Endodermal cell (in vitro differentiated cells): ENCODE measurements at regions not wholly inside any gene's neighbourhood (a gene's known extent, or its start where the extent isn't known, plus 50 kb on each side); places are given as distances from the start of the nearest gene placed in this dataset.

Source experiments
- DNase-seq: peaks from one replicate; pipeline ENCODE4 v3.0.0-alpha.2; 2017
- H3K27ac ChIP-seq: 2 replicates; pipeline ENCODE4 v1.5.1; 2013; ENCODE audit warnings: mild to moderate bottlenecking, low read depth, low read length, moderate library complexity
- H3K27me3 ChIP-seq: 2 replicates; pipeline ENCODE4 v1.6.1; 2013; ENCODE audit warnings: mild to moderate bottlenecking, low read length, moderate library complexity; ENCODE audit not compliant: insufficient read depth, control insufficient read depth, poor library complexity, severe bottlenecking
- H3K36me3 ChIP-seq: 2 replicates; pipeline ENCODE4 v1.7.0; 2013; ENCODE audit warnings: mild to moderate bottlenecking, low read length, moderate library complexity; ENCODE audit not compliant: control insufficient read depth, insufficient read depth
- H3K4me1 ChIP-seq: one replicate; pipeline ENCODE4 v1.7.0; 2013; ENCODE audit warnings: low read length; ENCODE audit not compliant: control insufficient read depth, insufficient read depth
- H3K4me3 ChIP-seq: 2 replicates; pipeline ENCODE4 v1.5.1; 2013; ENCODE audit warnings: mild to moderate bottlenecking, low read length, moderate library complexity
- H3K9ac ChIP-seq: 2 replicates; pipeline ENCODE4 v1.6.1; 2013; ENCODE audit warnings: mild to moderate bottlenecking, low read length, moderate library complexity; ENCODE audit not compliant: poor library complexity, severe bottlenecking; ENCODE audit errors: extremely low read depth
- H3K9me3 ChIP-seq: 2 replicates; pipeline ENCODE4 v1.6.1; 2013; ENCODE audit warnings: mild to moderate bottlenecking, low read length, moderate library complexity; ENCODE audit not compliant: control insufficient read depth
- H3K27ac Mint-ChIP-seq: 2 replicates; pipeline ENCODE4 v1.8.0; 2020; ENCODE audit warnings: mixed read lengths
- H3K27me3 Mint-ChIP-seq: 2 replicates; pipeline ENCODE4 v1.8.0; 2021; ENCODE audit warnings: mild to moderate bottlenecking, mixed read lengths; ENCODE audit not compliant: insufficient read depth
- H3K36me3 Mint-ChIP-seq: 2 replicates; pipeline ENCODE4 v1.8.0; 2020; ENCODE audit warnings: low read depth, mixed read lengths
- H3K4me1 Mint-ChIP-seq: 2 replicates; pipeline ENCODE4 v1.8.0; 2020; ENCODE audit warnings: mixed read lengths
- H3K4me3 Mint-ChIP-seq: 2 replicates; pipeline ENCODE4 v1.8.0; 2020; ENCODE audit warnings: mild to moderate bottlenecking, moderate library complexity, mixed read lengths
- H3K9me3 Mint-ChIP-seq: 2 replicates; pipeline ENCODE4 v1.8.0; 2020; ENCODE audit warnings: mild to moderate bottlenecking, mixed read lengths
- CTCF ChIP-seq: fragments of 200-600 bp; sonication (generic); conservative IDR thresholded peaks from 2 replicates; pipeline ENCODE4 v1.5.0; 2021; ENCODE audit warnings: antibody characterized with exemption, mild to moderate bottlenecking
- WGBS, 2 experiments: methylation state at CpG; one replicate each; pipeline versions ENCODE4 v1.1.5 to v1.1.7; 2013; ENCODE audit warnings: missing lambda C conversion rate in 2 of 2, mixed read lengths in 1 of 2; ENCODE audit not compliant: insufficient coverage in 1 of 2, insufficient read length in 1 of 2; 5-methylcytosine and 5-hydroxymethylcytosine counted together

- Histone ChIP-seq H3K9ac (no peak overlapping the region), H3K36me3 (no peaks in the 10 kb centered on the region), H3K4me1 (no peaks in the 10 kb centered on the region), H3K27ac (no peak overlapping the region), H3K9me3 (no peaks in the 10 kb centered on the region), H3K27me3 (no peaks in the 10 kb centered on the region), H3K4me3 (no peak overlapping the region)
- no peak for DNase-seq
- H3K4me3 Mint-ChIP-seq: no peak overlapping the region
- 87 to 100% methylated on average over 1 of the region's 1 CpG for WGBS, 2 experiments
- no peak for TF ChIP-seq CTCF
- peaks cover 2% of the 10 kb centered on the region for H3K4me1 Mint-ChIP-seq
- H3K36me3 Mint-ChIP-seq: peaks cover 2% of the 10 kb centered on the region
- no peak overlapping the region for H3K27ac Mint-ChIP-seq
- no peaks in the 10 kb centered on the region for H3K27me3 Mint-ChIP-seq
- peaks cover 5% of the 10 kb centered on the region for H3K9me3 Mint-ChIP-seq
Measured at GRCh38 chr3:31343075-31343474, 189.7 kb upstream of the STT3B start.

- H3K4me1 ChIP-seq: no peaks in the 10 kb centered on the region
- no peak for TF ChIP-seq CTCF
- no peak overlapping the region for H3K4me3 ChIP-seq
- WGBS, 2 experiments: 72 to 89% methylated on average over 2 of the region's 2 CpGs
- no peak for DNase-seq
- Mint-ChIP-seq H3K27ac (no peak overlapping the region), H3K4me1 (peaks cover 6% of the 10 kb centered on the region), H3K36me3 (peaks cover 2% of the 10 kb centered on the region), H3K27me3 (no peaks in the 10 kb centered on the region), H3K4me3 (no peak overlapping the region), H3K9me3 (peaks cover 5% of the 10 kb centered on the region)
- no peaks in the 10 kb centered on the region for H3K27me3 ChIP-seq
- no peaks in the 10 kb centered on the region for H3K9me3 ChIP-seq
- H3K27ac ChIP-seq: no peak overlapping the region
- no peak overlapping the region for H3K9ac ChIP-seq
- no peaks in the 10 kb centered on the region for H3K36me3 ChIP-seq
Measured at GRCh38 chr3:31345581-31345980, 187.1 kb upstream of the STT3B start.

- H3K9ac ChIP-seq: no peak overlapping the region
- peaks cover 5% of the 10 kb centered on the region for H3K9me3 Mint-ChIP-seq
Measured at GRCh38 chr3:31346542-31346979, 186.2 kb upstream of the STT3B start.

More at GRCh38 chr3:31346542-31346979, 186.2 kb upstream of the STT3B start:
- Mint-ChIP-seq H3K4me1 (peaks cover 6% of the 10 kb centered on the region), H3K36me3 (peaks cover 2% of the 10 kb centered on the region), H3K27me3 (no peaks in the 10 kb centered on the region), H3K4me3 (no peak overlapping the region), H3K27ac (no peak overlapping the region)
- Histone ChIP-seq H3K4me3 (no peak overlapping the region), H3K27me3 (no peaks in the 10 kb centered on the region), H3K9me3 (no peaks in the 10 kb centered on the region), H3K36me3 (no peaks in the 10 kb centered on the region), H3K4me1 (no peaks in the 10 kb centered on the region), H3K27ac (no peak overlapping the region)
- 94% methylated on average over 3 to 5 of the region's 5 CpGs for WGBS, 2 experiments
- no peak for TF ChIP-seq CTCF
- no peak for DNase-seq
